Stimulated activated naive CD8-positive, alpha-beta T cell treated with anti-CD3 and anti-CD28 coated beads, Interleukin-15, amount 100 ng/mL, for 72 hours (primary cell): ENCODE measurements at regions not wholly inside any gene's neighbourhood (a gene's known extent, or its start where the extent isn't known, plus 50 kb on each side); places are given as distances from the start of the nearest gene placed in this dataset.
A peak's percentile ranks its signal among the peaks of the same experiment; 100 is the strongest.

Experiments
- ATAC-seq: fragments of 150-1000 bp; cut with Tn5 transposase; 2 replicates; pipeline ENCODE4 v1.10.0; 2021; ENCODE audit warnings: mild to moderate bottlenecking, moderate library complexity
- DNase-seq, 2 donors: peaks; one replicate each; pipeline ENCODE4 v3.0.0; 2021 to 2022
- H3K27ac Mint-ChIP-seq, 2 donors: one replicate each; pipeline ENCODE4 v1.8.0; 2022; ENCODE audit warnings: mild to moderate bottlenecking in 2 of 2, mixed read lengths in 2 of 2, moderate library complexity in 2 of 2
- H3K27me3 Mint-ChIP-seq: one replicate; pipeline ENCODE4 v1.8.0; 2022; ENCODE audit warnings: mixed read lengths
- H3K4me1 Mint-ChIP-seq: one replicate; pipeline ENCODE4 v1.8.0; 2022; ENCODE audit warnings: mild to moderate bottlenecking, mixed read lengths
- H3K4me3 Mint-ChIP-seq, 2 donors: one replicate each; pipeline ENCODE4 v1.8.0; 2022; ENCODE audit warnings: mild to moderate bottlenecking in 2 of 2, mixed read lengths in 2 of 2, moderate library complexity in 1 of 2
- H3K9me3 Mint-ChIP-seq, 2 donors: one replicate each; pipeline ENCODE4 v1.8.0; 2022; ENCODE audit warnings: mixed read lengths in 2 of 2

- Mint-ChIP-seq H3K4me3 (no peak overlapping the region), H3K27me3 (no peaks in the 10 kb centered on the region), H3K27ac (no peak overlapping the region), H3K9me3 (peaks cover 0 to 6% of the 10 kb centered on the region in 2 donors), H3K4me1 (peaks cover 30% of the 10 kb centered on the region)
- ATAC-seq = no peak
- no peak for DNase-seq
These were observed 198.6 kb upstream of the ADARB2 start for GRCh38 chr10:1935912-1936311.

GRCh38 chr10:1933215-1933614, 195.9 kb upstream of the ADARB2 start:
- DNase-seq = no peak
- ATAC-seq = no peak
- Mint-ChIP-seq H3K9me3 (no peaks in the 10 kb centered on the region), H3K27ac (no peak overlapping the region), H3K27me3 (no peaks in the 10 kb centered on the region), H3K4me3 (no peak overlapping the region), H3K4me1 (peaks cover 13% of the 10 kb centered on the region)

GRCh38 chr10:1932692-1933094, 195.4 kb upstream of the ADARB2 start:
- DNase-seq (no peak), ATAC-seq (peak; percentile 58)
- peaks cover 11% of the 10 kb centered on the region for H3K4me1 Mint-ChIP-seq
- peak overlapping the region; percentile 37 to 79 for H3K27ac Mint-ChIP-seq
- no peaks in the 10 kb centered on the region for H3K9me3 Mint-ChIP-seq
- H3K4me3 Mint-ChIP-seq = peak overlapping the region; percentile 39 to 69
- H3K27me3 Mint-ChIP-seq = no peaks in the 10 kb centered on the region

GRCh38 chr10:1928606-1929005, 191.3 kb upstream of the ADARB2 start:
- Mint-ChIP-seq H3K27ac (no peak overlapping the region), H3K9me3 (no peaks in the 10 kb centered on the region), H3K4me1 (peaks cover 11% of the 10 kb centered on the region), H3K27me3 (no peaks in the 10 kb centered on the region), H3K4me3 (no peak overlapping the region)
- no peak for ATAC-seq
- DNase-seq = no peak

- DNase-seq (no peak), ATAC-seq (no peak)
- H3K9me3 Mint-ChIP-seq = no peaks in the 10 kb centered on the region
- no peaks in the 10 kb centered on the region for H3K27me3 Mint-ChIP-seq
- H3K27ac Mint-ChIP-seq = no peak overlapping the region
- H3K4me1 Mint-ChIP-seq = no peaks in the 10 kb centered on the region
- no peak overlapping the region for H3K4me3 Mint-ChIP-seq
These were observed 186.7 kb upstream of the ADARB2 start for GRCh38 chr10:1923998-1924397.

GRCh38 chr10:1923586-1923985, 186.3 kb upstream of the ADARB2 start:
- H3K4me1 Mint-ChIP-seq = no peaks in the 10 kb centered on the region
- ATAC-seq = no peak
- no peaks in the 10 kb centered on the region for H3K27me3 Mint-ChIP-seq
- DNase-seq = no peak
- H3K27ac Mint-ChIP-seq = no peak overlapping the region
- no peak overlapping the region for H3K4me3 Mint-ChIP-seq
- H3K9me3 Mint-ChIP-seq = no peaks in the 10 kb centered on the region

GRCh38 chr10:1920941-1921340, 183.6 kb upstream of the ADARB2 start:
- Mint-ChIP-seq H3K27me3 (no peaks in the 10 kb centered on the region), H3K4me1 (no peaks in the 10 kb centered on the region), H3K4me3 (no peak overlapping the region), H3K27ac (no peak overlapping the region), H3K9me3 (no peaks in the 10 kb centered on the region)
- DNase-seq (no peak), ATAC-seq (no peak)

- DNase-seq (no peak), ATAC-seq (no peak)
- H3K9me3 Mint-ChIP-seq = no peaks in the 10 kb centered on the region
- no peak overlapping the region for H3K4me3 Mint-ChIP-seq
- no peaks in the 10 kb centered on the region for H3K27me3 Mint-ChIP-seq
- H3K4me1 Mint-ChIP-seq = no peaks in the 10 kb centered on the region
- no peak overlapping the region for H3K27ac Mint-ChIP-seq
These were observed 182.8 kb upstream of the ADARB2 start for GRCh38 chr10:1920127-1920526.

GRCh38 chr10:1911771-1912170, 174.4 kb upstream of the ADARB2 start:
- H3K4me3 Mint-ChIP-seq = no peak overlapping the region
- H3K4me1 Mint-ChIP-seq = no peaks in the 10 kb centered on the region
- H3K27ac Mint-ChIP-seq = no peak overlapping the region
- peaks cover 0 to 7% of the 10 kb centered on the region in 2 donors for H3K9me3 Mint-ChIP-seq
- H3K27me3 Mint-ChIP-seq = no peaks in the 10 kb centered on the region
- DNase-seq (no peak), ATAC-seq (no peak)

- no peaks in the 10 kb centered on the region for H3K4me1 Mint-ChIP-seq
- no peak for ATAC-seq
- H3K4me3 Mint-ChIP-seq = no peak overlapping the region
- no peak for DNase-seq
- H3K9me3 Mint-ChIP-seq = peaks cover 0 to 8% of the 10 kb centered on the region in 2 donors
- H3K27me3 Mint-ChIP-seq = peaks cover 5% of the 10 kb centered on the region
- H3K27ac Mint-ChIP-seq = no peak overlapping the region
These were observed 166.7 kb upstream of the ADARB2 start for GRCh38 chr10:1903982-1904381.

GRCh38 chr10:1896153-1896552, 158.8 kb upstream of the ADARB2 start:
- Mint-ChIP-seq H3K27ac (no peak overlapping the region), H3K4me3 (no peak overlapping the region), H3K4me1 (no peaks in the 10 kb centered on the region), H3K27me3 (no peaks in the 10 kb centered on the region), H3K9me3 (no peaks in the 10 kb centered on the region)
- no peak for DNase-seq
- ATAC-seq = no peak

GRCh38 chr10:1895691-1896090, 158.4 kb upstream of the ADARB2 start:
- no peaks in the 10 kb centered on the region for H3K4me1 Mint-ChIP-seq
- no peak for ATAC-seq
- H3K27ac Mint-ChIP-seq = no peak overlapping the region
- no peaks in the 10 kb centered on the region for H3K27me3 Mint-ChIP-seq
- H3K4me3 Mint-ChIP-seq = no peak overlapping the region
- no peak for DNase-seq
- no peaks in the 10 kb centered on the region for H3K9me3 Mint-ChIP-seq

GRCh38 chr10:1894912-1895311, 157.6 kb upstream of the ADARB2 start:
- DNase-seq (no peak), ATAC-seq (peak; percentile 37)
- H3K4me3 Mint-ChIP-seq = no peak overlapping the region
- no peaks in the 10 kb centered on the region for H3K27me3 Mint-ChIP-seq
- H3K27ac Mint-ChIP-seq = no peak overlapping the region
- H3K9me3 Mint-ChIP-seq = no peaks in the 10 kb centered on the region
- no peaks in the 10 kb centered on the region for H3K4me1 Mint-ChIP-seq

- H3K27ac Mint-ChIP-seq = no peak overlapping the region
- ATAC-seq (no peak), DNase-seq (no peak)
- H3K27me3 Mint-ChIP-seq = no peaks in the 10 kb centered on the region
- peaks cover 0 to under 1% of the 10 kb centered on the region in 2 donors for H3K9me3 Mint-ChIP-seq
- H3K4me1 Mint-ChIP-seq = no peaks in the 10 kb centered on the region
- H3K4me3 Mint-ChIP-seq = no peak overlapping the region
These were observed 156.6 kb upstream of the ADARB2 start for GRCh38 chr10:1893941-1894340.

GRCh38 chr10:1886039-1886438, 148.7 kb upstream of the ADARB2 start:
- H3K27ac Mint-ChIP-seq = no peak overlapping the region
- DNase-seq (no peak), ATAC-seq (no peak)
- H3K9me3 Mint-ChIP-seq = peaks cover 6 to 17% of the 10 kb centered on the region in 2 donors
- H3K4me1 Mint-ChIP-seq = no peaks in the 10 kb centered on the region
- H3K27me3 Mint-ChIP-seq = peaks cover 7% of the 10 kb centered on the region
- H3K4me3 Mint-ChIP-seq = no peak overlapping the region

GRCh38 chr10:1882728-1883127, 145.4 kb upstream of the ADARB2 start:
- no peak overlapping the region for H3K4me3 Mint-ChIP-seq
- peaks cover 8% of the 10 kb centered on the region for H3K27me3 Mint-ChIP-seq
- DNase-seq (no peak), ATAC-seq (no peak)
- H3K27ac Mint-ChIP-seq = no peak overlapping the region
- H3K4me1 Mint-ChIP-seq = no peaks in the 10 kb centered on the region
- H3K9me3 Mint-ChIP-seq = peaks cover 6 to 7% of the 10 kb centered on the region in 2 donors

- DNase-seq (no peak), ATAC-seq (no peak)
- Mint-ChIP-seq H3K27me3 (peaks cover 8% of the 10 kb centered on the region), H3K27ac (no peak overlapping the region), H3K9me3 (peaks cover 6 to 7% of the 10 kb centered on the region in 2 donors), H3K4me3 (no peak overlapping the region), H3K4me1 (no peaks in the 10 kb centered on the region)
These were observed 144.9 kb upstream of the ADARB2 start for GRCh38 chr10:1882180-1882579.
